ENCODE measurements at regions not wholly inside any gene's neighbourhood (a gene's known extent, or its start where the extent isn't known, plus 50 kb on each side); places are given as distances from the start of the nearest gene placed in this dataset.
"Not testable (repeated sequence)": the region's sequence is repeated elsewhere in the genome, so short reads cannot be mapped to it uniquely, and the experiment has no call there.

GRCh38 chr6:4280707-4281106 lies 145.3 kb upstream of the ECI2 start:
- no peak for DNase-seq

DNA sequence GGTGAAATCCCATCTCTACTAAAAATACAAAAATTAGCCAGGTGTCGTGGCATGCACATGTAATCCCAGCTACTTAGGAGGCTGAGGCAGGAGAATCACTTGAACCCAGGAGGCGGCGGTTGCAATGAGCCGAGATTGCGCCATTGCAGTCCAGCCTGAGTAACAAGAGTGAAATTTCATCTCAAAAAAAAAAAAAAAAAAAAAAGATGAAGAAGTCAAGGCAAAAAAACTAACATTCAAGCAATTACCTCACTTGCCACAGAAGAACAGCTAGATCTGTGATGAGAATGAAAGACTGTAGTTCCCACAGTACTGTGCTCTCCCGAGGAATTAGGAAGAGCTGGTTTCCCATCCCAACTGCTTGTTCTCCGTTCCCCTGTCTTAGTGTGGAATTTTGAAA lies 144.7 kb upstream of the ECI2 start:
- DNase-seq, result no peak

GRCh38 chr6:4274382-4275082 lies 139.2 kb upstream of the ECI2 start:
- DNase-seq, result no peak

DNA sequence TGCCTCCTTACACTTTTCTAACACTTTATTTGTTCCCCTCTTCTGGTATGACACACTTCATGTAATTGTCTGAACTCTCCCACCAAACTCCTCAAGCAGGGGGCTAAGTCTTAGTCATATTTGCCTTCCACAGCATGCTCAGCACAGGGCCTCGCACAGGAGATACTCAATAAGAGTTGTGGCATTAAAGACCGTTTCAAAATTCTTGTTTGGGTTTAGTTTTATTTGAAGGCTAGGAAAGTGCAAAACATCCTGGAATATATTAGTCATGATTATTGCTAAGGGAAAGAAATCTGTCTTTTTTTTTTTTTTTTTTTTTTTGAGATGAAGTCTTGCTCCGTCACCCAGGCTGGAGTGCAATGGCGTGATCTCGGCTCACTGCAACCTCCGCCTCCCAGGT lies 137.6 kb upstream of the ECI2 start:
- no peak for DNase-seq

GRCh38 chr6:4271761-4272470 lies 136.5 kb upstream of the ECI2 start:
- no peak for DNase-seq

DNA sequence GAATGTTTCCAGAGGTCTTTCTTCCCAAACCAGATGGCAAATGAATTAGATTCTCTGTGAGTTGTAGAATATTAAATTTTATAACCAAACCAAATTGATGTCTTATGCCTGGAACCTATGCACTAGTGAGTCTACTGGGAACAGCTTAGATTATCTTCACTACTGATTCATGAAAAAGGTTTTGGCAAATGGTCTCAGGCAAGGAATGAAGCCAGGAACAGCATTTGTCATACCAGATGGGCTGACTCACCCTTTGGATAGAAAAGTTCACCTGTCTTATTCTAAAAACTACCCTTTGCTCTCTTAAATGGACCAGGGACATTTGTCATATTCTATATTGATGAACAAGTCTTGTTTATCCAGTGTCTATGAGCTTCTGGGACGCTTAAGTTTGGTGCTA lies 135.4 kb upstream of the ECI2 start:
- DNase-seq, result no peak

- no peak for DNase-seq
Observed at GRCh38 chr6:4270001-4270400, 134.6 kb upstream of the ECI2 start.

DNA sequence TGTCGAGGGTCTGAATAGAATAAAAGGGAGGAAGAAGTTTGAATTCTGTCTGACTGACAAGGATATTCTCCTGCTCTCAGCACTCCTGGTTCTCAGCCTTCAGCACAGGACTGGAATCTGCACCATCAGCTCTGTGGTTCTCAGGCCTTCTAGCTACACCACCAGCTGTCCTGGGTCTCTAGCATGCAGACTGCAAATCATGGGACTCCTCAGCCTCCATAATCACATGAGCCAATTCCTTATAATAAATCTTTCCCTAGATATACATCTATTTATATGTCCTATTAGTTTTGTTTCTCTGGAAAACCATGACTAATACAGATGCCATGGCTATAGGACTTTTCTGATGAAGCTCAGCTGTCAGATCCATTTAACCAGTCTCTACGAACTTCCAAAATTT lies 132.8 kb upstream of the ECI2 start:
- no peak for DNase-seq

- DNase-seq, result no peak
Observed at GRCh38 chr6:4265740-4266139, 130.4 kb upstream of the ECI2 start.

DNA sequence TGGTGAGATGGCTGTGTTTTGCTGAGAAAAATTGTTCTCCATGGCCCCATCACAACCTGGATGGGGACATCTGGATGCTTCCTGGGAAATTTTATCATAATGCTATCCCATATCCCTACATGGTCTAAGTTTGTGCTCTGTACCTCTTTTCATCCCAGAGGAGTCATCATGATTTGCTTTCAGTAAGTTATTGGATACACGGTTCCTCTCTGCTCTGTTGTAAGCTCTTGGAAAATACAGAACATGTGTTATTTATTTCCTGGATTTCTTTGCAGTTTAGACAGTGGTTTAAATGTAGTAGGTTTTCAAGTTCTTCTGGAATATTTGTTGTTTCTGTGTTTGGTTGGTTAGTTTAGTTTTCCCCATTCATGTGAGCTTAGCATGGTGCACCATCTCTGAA lies 129.2 kb upstream of the ECI2 start:
- no peak for DNase-seq

DNA sequence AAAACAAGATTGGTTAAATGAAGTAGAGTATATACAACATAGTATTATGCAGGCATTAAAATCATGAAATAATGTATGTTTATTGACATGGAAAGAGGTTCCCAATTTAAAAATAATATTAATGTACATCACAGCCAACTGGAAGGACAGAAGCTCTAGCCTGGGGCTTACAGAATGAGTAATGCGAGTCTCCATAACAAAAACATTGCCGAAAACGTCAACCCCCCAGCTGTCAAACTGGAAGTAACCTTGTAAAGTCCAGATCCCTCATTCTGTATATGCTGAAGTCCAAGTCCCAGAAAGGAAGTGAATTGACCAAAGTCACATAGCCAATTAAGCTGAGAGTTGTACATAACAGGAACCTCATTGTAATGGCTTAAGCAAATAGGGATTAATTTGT lies 128.7 kb upstream of the ECI2 start:
- DNase-seq, result no peak

DNA sequence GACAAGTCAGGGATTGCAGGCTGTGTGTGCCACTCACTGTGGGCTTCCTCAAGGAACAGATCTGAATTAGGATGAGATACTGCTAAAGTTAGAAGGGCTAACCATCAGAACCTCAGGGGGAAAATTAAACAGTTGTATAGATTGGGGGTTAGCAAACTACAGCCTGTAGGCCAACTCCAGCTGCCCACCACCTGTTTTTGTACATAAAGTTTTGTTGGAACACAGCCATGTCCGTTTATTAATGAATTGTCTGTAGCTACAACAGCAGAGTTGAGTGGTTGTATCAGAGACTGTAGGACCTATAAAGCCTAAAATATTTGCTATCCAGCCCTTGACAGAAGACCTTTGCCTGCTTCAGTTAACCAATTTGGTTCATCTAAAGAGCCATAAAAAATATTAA lies 127.2 kb upstream of the ECI2 start:
- no peak for DNase-seq

DNA sequence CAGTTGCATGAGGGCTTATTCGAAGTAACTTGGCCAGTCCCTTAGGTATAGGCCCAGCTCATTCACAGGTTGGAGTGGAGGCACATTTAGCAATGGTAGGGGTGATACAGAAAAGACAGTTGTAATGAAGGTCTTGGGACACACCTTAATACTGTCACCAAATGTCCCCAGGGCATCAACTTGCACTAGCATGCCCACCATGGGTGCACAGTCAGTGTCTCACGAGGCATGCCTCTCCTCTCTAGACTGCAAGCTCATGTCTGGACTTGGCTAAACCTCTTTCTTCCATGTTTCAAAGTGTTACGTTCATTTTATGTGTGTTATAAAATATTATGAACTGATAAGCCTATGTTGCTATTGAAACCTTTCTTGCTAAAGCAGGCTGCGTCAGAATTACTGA lies 124.0 kb upstream of the ECI2 start:
- no peak for DNase-seq

DNA sequence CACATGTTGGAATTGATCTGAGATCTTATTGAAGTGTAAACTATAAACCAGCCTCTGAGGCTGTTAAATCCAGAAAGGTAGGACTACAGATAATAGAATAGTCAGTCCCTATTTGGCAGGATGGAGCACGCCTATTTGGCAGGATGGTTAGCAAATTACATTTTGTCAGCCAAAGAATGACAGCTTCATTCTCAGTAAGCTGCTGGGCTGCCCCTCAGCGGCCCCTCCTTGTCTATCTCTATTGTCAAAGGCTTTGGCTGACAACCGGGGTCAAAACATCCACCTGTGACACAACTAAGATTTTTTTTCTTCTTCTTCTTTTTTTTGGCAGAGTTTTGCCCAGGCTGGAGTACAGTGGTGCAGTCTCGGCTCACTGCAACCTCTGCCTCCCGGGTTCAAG lies 123.4 kb upstream of the ECI2 start:
- DNase-seq, result no peak

DNA sequence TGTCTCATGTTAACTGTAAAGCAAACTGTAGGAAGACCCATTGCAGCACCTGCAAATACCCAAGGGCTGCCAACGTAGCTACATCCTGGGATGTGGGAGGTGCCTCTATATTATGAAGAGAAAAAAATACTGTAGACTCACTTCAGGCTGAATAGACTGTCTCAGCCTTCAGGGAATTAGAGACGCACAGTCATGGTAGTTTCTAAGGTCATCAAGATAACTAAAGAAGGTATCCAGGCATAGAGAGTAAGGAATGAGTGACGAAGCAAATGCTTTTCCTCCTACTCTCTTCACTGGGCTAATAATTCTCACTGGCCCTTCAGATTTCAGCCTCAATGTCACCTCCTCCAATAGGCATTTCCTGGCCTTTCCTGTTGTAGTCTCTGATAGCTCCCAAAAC lies 121.6 kb upstream of the ECI2 start:
- no peak for DNase-seq

DNA sequence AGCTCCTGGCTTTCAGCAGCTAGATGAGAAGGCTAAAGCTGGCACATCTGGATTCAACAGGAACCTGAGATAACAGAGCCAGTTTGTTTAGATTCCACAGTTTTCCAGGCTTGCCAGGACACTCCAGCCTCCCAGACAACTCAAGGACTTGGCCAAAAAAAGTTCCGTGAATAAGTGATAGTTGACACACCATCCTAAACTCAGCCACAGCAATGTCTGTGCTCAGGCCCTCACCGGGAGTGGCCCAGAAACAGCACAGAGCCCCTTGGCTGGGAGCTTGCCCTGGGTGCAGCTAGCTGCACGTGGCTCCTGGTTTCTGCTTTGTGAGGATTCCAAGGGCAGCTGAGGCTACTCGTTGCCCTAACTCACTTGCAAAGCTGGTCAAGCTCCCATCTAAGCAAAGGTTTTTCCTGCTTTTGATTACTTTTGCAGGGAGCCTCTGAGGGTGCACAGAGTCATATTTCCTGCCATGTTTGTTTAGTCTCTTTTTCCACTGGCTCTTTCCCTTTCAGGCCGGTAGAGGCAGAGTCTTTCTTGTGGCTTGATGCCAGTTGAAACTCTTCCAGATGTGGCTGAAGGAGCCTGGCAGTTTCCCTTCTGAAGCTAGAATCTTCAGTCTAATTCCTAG lies 118.3 kb upstream of the ECI2 start:
- no peak for DNase-seq

DNA sequence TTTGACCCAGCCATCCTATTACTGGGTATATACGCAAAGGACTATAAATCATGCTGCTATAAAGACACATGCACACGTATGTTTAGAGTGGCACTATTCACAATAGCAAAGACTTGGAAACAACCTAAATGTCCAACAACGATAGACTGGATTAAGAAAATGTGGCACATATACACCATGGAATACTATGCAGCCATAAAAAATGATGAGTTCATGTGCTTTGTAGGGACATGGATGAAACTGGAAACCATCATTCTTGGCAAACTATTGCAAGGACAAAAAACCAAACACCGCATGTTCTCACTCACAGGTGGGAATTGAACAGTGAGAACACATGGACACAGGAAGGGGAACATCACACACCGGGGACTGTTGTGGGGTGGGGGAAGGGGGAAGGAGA lies 117.1 kb upstream of the ECI2 start:
- not testable (repeated sequence) for DNase-seq

- DNase-seq, result no peak
Observed at GRCh38 chr6:4250645-4251044, 115.3 kb upstream of the ECI2 start.

- DNase-seq, result not testable (repeated sequence)
Observed at GRCh38 chr6:4243832-4244231, 108.5 kb upstream of the ECI2 start.

DNA sequence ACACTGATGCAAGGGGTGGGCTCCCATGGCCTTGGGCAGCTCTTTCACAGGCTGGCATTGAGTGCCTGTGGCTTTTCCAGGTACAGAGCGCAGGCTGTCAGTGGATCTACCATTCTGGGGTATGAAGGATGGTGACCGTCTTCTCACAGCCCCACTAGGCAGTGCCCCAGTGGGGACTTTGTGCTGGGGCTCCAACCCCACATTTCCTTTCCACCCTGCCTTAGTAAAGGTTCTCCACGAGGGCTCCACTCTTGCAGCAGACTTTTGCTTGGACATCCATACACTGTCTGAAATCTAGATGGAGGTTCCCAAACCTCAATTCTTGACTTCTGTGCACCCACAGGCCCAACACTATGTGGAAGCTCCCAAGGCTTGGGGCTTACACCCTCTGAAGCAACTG lies 107.9 kb upstream of the ECI2 start:
- no peak for DNase-seq

DNA sequence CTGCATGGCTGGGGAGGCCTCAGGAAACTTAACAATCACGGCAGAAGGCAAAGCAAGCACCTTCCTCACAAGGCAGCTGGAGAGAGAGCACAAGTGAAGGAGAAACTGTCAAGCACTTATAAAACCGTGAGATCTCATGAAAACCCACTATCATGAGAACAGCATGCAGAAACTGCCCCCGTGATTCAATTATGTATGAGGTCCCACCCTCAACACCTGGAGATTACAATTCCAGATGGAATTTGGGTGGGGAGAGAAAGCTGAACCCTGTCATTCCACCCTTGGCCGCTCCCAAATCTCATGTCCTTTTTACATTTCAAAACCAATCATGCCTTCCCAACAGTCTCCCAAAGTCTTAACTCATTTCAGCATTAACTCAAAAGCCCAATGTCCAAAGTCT lies 107.2 kb upstream of the ECI2 start:
- DNase-seq, result no peak

GRCh38 chr6:4240148-4240547 lies 104.8 kb upstream of the ECI2 start:
- no peak for DNase-seq

DNA sequence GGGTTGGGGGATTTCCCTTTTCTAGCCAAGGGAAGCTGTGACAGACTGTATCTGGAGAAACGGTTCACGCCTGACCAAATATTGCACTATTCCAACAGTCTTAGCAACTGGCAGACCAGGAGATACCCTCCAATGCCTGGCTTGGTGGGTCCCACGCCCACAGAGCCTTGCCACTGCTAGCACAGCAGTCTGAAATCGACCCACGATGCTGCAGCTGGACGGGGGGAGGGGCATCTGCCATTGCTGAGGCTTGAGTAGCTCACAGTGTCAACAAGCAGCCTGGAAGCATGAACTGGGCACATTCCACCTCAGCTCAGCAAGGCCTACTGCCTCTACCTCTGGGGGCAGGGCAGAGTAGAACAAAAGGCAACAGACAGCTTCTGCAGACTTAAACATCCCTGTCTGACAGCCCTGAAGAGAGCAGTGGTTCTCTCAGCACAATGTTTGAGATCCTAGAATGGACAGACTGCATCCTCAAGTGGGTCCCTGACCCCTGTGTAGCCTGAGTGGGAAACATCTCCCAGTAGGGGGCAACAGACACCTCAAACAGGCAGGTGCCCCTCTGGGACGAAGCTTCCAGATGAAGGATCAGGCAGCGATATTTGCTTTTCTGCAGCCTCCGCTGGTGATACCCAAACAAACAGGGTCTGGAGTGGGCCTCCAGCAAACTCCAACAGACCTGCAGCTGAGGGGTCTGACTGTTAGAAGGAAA lies 89.9 kb upstream of the ECI2 start:
- DNase-seq, result no peak

Measured in activated effector memory CD4-positive, alpha-beta T cell treated with anti-CD3 and anti-CD28 coated beads, Interleukin-2, amount 50 U/mL, for 16 hours (primary cell).